ENCODE measurements at regions not wholly inside any gene's neighbourhood (a gene's known extent, or its start where the extent isn't known, plus 50 kb on each side); places are given as distances from the start of the nearest gene placed in this dataset.
"Not testable (repeated sequence)": the region's sequence is repeated elsewhere in the genome, so short reads cannot be mapped to it uniquely, and the experiment has no call there.

DNA sequence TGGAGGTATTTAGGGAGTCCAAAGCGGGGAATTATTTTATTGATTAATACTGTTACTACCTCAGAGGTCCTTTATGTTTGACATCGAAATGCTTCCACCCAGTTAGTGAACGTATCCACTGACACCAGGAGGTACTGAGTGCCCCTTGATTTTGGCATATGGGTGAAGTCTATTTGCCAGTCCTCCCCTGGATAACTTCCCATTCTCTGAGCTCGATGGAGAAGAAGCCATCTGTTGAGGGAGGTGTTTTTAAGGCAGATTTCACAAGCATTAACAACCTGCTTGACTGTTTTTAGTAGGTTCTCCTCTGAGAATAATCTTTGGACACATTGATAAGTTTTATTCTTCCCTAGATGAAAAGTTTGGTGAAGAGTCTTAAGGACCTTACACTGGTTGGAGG is 165.3 kb upstream of the NREP start:
- Histone ChIP-seq H3K4me3 (no peak overlapping the region), H3K4me1 (no peaks in the 10 kb centered on the region), H3K36me3 (replicated peaks in 1 of 2; ENCODE audit: insufficient read depth in 1 of 2, low read depth in 2 of 2) (no peaks in the 10 kb centered on the region), H3K9me3 (peaks cover 0 to 4% (median 0%) of the 10 kb centered on the region in 3 donors), H3K27me3 (no peaks in the 10 kb centered on the region), H3K27ac (no peak overlapping the region)
- TF ChIP-seq POLR2A (IDR thresholded peaks at IDR 0.05) (no peak), CTCF (IDR thresholded peaks at IDR 0.05) (no peak)
- intact Hi-C loops (cut with DNase I) = no loop called here
- WGBS, 2 donors = 83 to 85% methylated on average over 4 of the region's 4 CpGs
- DNase-seq (no peak), ATAC-seq (no peak)

- H3K9me3 ChIP-seq; H3K36me3 ChIP-seq (replicated peaks in 1 of 2; ENCODE audit: insufficient read depth in 1 of 2, low read depth in 2 of 2); H3K4me1 ChIP-seq; ATAC-seq; H3K4me3 ChIP-seq; H3K27me3 ChIP-seq; H3K27ac ChIP-seq; intact Hi-C loops (cut with DNase I); DNase-seq: not testable (repeated sequence)
- WGBS, 2 donors = 90 to 92% methylated on average over 2 of the region's 2 CpGs
Observed at GRCh38 chr5:111921691-111922090, 164.7 kb upstream of the NREP start.

GRCh38 chr5:111914966-111915636 is 158.1 kb upstream of the NREP start:
- TF ChIP-seq POLR2A (IDR thresholded peaks at IDR 0.05) (no peak), CTCF (IDR thresholded peaks at IDR 0.05) (no peak)
- WGBS, 2 donors = 61 to 83% methylated on average over 1 of the region's 1 CpG

GRCh38 chr5:111902436-111902835 is 145.4 kb upstream of the NREP start:
- intact Hi-C loops (cut with DNase I) = no loop called here
- ATAC-seq (no peak), DNase-seq (no peak)
- no peak overlapping the region for H3K27ac ChIP-seq
- 26 to 36% methylated on average over 5 of the region's 5 CpGs for WGBS, 2 donors
- TF ChIP-seq CTCF (IDR thresholded peaks at IDR 0.05) = no peak
- no peak for TF ChIP-seq POLR2A (IDR thresholded peaks at IDR 0.05)
- no peaks in the 10 kb centered on the region for H3K9me3 ChIP-seq
- H3K4me1 ChIP-seq = no peaks in the 10 kb centered on the region
- no peaks in the 10 kb centered on the region for H3K27me3 ChIP-seq
- no peak overlapping the region for H3K4me3 ChIP-seq
- H3K36me3 ChIP-seq (replicated peaks in 1 of 2; ENCODE audit: insufficient read depth in 1 of 2, low read depth in 2 of 2) = no peaks in the 10 kb centered on the region

More at GRCh38 chr5:111914966-111915636, 158.1 kb upstream of the NREP start:
- DNase-seq = no peak
- no peaks in the 10 kb centered on the region for H3K36me3 ChIP-seq (replicated peaks in 1 of 2; ENCODE audit: insufficient read depth in 1 of 2, low read depth in 2 of 2)
- no peak for ATAC-seq
- H3K4me3 ChIP-seq = no peak overlapping the region
- no peaks in the 10 kb centered on the region for H3K27me3 ChIP-seq
- H3K4me1 ChIP-seq = no peaks in the 10 kb centered on the region
- intact Hi-C loops (cut with DNase I) = no loop called here
- H3K9me3 ChIP-seq = peaks cover 0 to 4% (median 0%) of the 10 kb centered on the region in 3 donors
- H3K27ac ChIP-seq = no peak overlapping the region

GRCh38 chr5:111901296-111901695 is 144.3 kb upstream of the NREP start:
- no peaks in the 10 kb centered on the region for H3K9me3 ChIP-seq
- ATAC-seq (no peak), DNase-seq (no peak)
- intact Hi-C loops (cut with DNase I) = no loop called here
- no peak overlapping the region for H3K4me3 ChIP-seq
- H3K27me3 ChIP-seq = no peaks in the 10 kb centered on the region
- TF ChIP-seq CTCF (IDR thresholded peaks at IDR 0.05) (no peak), POLR2A (IDR thresholded peaks at IDR 0.05) (no peak)
- H3K27ac ChIP-seq = no peak overlapping the region
- WGBS, 2 donors = 29 to 31% methylated on average over 2 of the region's 2 CpGs
- H3K4me1 ChIP-seq = no peaks in the 10 kb centered on the region
- H3K36me3 ChIP-seq (replicated peaks in 1 of 2; ENCODE audit: insufficient read depth in 1 of 2, low read depth in 2 of 2) = no peaks in the 10 kb centered on the region
